GM12891 (cell line): ENCODE measurements at regions not wholly inside any gene's neighbourhood (a gene's known extent, or its start where the extent isn't known, plus 50 kb on each side); places are given as distances from the start of the nearest gene placed in this dataset.

ENCODE experiments used
- POLR2A ChIP-seq: IDR thresholded peaks from 2 replicates; pipeline ENCODE4 v1.6.1; 2011; ENCODE audit warnings: low read depth, low read length, control low read depth
- POLR2AphosphoS5 ChIP-seq: IDR thresholded peaks from 2 replicates; pipeline ENCODE4 v1.6.1; 2011; ENCODE audit warnings: low read depth, low read length, control low read depth
- POU2F2 ChIP-seq: IDR thresholded peaks from 2 replicates; pipeline ENCODE4 v1.6.1; 2011; ENCODE audit warnings: low read depth, mild to moderate bottlenecking, control low read depth, low read length, moderate library complexity
- SPI1 ChIP-seq: IDR thresholded peaks from 2 replicates; pipeline ENCODE4 v1.6.1; 2011; ENCODE audit warnings: low read depth, low read length, control low read depth
- TAF1 ChIP-seq: IDR thresholded peaks from 2 replicates; pipeline ENCODE4 v1.6.1; 2011; ENCODE audit warnings: low read depth, low read length, control low read depth

DNA sequence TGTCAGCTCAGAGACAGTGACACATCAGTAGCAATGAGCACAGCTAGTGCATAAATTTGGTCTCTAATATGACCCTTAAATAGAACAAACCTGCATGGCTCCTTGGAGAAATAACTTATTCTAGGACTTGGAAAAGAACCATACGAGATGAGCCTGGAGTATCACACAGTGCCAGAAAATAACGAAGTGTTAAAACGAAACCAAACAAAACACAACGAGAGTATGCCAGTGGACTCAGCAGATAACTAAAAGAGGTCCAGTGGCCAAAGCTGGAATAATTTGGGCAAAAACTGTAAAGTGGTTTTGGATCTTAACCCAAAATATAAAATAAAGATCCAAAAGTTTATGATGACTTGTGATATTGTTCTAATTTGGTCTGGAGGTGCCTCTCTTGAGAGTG lies 1599.0 kb upstream of the LRRTM1 start:
- no peak for TF ChIP-seq POLR2AphosphoS5
- no peak for TF ChIP-seq POLR2A
- TF ChIP-seq TAF1, result no peak
- TF ChIP-seq POU2F2, result no peak
- TF ChIP-seq SPI1, result no peak
